Coronary artery (tissue), 2 donors: ENCODE measurements at regions not wholly inside any gene's neighbourhood (a gene's known extent, or its start where the extent isn't known, plus 50 kb on each side); places are given as distances from the start of the nearest gene placed in this dataset.

ENCODE experiments used
- DNase-seq: peaks from one replicate; pipeline ENCODE4 v3.0.0-alpha.2; 2017; ENCODE audit warnings: low spot score
- H3K27ac ChIP-seq, 2 donors: fragments of 200-600 bp; sonication (generic); one replicate each; pipeline ENCODE4 v1.5.1; 2016 to 2019
- H3K4me3 ChIP-seq: fragments of 200-600 bp; sonication (generic); 2 replicates; pipeline ENCODE4 v1.5.1; 2016; ENCODE audit warnings: mild to moderate bottlenecking, moderate library complexity
- TF ChIP-seq, protein P1 (sequence below): fragments of 200-600 bp; sonication (generic); IDR thresholded peaks from one replicate; pipeline ENCODE4 v1.5.1; 2019; ENCODE audit warnings: antibody characterized with exemption

DNA sequence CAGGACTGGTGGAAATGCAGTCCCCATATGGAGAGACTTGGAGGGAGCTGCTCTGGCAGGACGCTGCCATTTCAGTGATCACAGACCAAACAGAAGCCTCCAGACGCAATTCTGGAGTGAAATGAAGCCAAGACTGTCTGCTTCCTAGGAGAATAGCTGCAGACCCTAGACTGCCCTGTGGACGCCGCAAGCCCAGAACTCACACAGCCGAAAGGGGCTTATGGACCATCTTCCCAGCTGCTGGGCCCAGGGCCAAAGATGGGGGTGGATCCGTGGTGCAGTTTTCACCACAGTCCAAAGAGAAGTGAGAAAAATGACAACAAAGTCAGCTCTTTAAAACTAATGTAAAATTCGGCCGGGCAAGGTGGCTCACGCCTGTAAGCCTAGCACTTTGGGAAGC is 165.7 kb downstream of the CBLN1 start:
- Histone ChIP-seq H3K27ac (no peak overlapping the region), H3K4me3 (no peak overlapping the region)
- TF ChIP-seq, protein P1, sequence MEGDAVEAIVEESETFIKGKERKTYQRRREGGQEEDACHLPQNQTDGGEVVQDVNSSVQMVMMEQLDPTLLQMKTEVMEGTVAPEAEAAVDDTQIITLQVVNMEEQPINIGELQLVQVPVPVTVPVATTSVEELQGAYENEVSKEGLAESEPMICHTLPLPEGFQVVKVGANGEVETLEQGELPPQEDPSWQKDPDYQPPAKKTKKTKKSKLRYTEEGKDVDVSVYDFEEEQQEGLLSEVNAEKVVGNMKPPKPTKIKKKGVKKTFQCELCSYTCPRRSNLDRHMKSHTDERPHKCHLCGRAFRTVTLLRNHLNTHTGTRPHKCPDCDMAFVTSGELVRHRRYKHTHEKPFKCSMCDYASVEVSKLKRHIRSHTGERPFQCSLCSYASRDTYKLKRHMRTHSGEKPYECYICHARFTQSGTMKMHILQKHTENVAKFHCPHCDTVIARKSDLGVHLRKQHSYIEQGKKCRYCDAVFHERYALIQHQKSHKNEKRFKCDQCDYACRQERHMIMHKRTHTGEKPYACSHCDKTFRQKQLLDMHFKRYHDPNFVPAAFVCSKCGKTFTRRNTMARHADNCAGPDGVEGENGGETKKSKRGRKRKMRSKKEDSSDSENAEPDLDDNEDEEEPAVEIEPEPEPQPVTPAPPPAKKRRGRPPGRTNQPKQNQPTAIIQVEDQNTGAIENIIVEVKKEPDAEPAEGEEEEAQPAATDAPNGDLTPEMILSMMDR = no peak
- DNase-seq = no peak

- no peak for DNase-seq
These were observed 168.9 kb downstream of the CBLN1 start for GRCh38 chr16:49112754-49113153.

DNA sequence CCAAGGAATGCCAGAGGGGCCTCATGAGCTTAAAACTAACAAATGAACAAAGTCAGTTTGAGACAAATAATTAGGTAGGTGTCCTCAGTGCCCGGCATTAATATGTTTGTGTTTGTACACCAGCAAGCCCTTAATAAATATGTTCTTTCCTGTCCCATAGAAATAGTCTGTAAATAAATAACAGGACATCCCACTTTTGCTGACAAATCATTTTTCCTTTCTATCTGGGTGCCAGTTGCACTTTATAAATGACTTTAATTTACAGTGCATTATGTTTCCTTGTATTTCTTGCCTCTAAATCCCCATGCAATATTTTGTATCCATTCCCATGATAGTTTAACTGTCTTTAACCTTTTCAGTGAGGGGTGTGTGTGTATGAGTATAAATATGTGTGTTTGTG is 170.3 kb downstream of the CBLN1 start:
- H3K4me3 ChIP-seq = no peak overlapping the region
- DNase-seq = no peak
- no peak overlapping the region for H3K27ac ChIP-seq
- TF ChIP-seq, protein P1 = no peak

More at GRCh38 chr16:49112754-49113153, 168.9 kb downstream of the CBLN1 start:
- TF ChIP-seq, protein P1 = no peak
- Histone ChIP-seq H3K27ac (no peak overlapping the region), H3K4me3 (no peak overlapping the region)

- DNase-seq = no peak
- TF ChIP-seq, protein P1 = no peak
- Histone ChIP-seq H3K4me3 (no peak overlapping the region), H3K27ac (no peak overlapping the region)
These were observed 173.0 kb downstream of the CBLN1 start for GRCh38 chr16:49108611-49109010.

GRCh38 chr16:49103298-49103697 is 178.3 kb downstream of the CBLN1 start:
- no peak for DNase-seq
- TF ChIP-seq, protein P1 = no peak
- no peak overlapping the region for H3K4me3 ChIP-seq

GRCh38 chr16:49101997-49102396 is 179.6 kb downstream of the CBLN1 start:
- DNase-seq = no peak
- H3K27ac ChIP-seq = no peak overlapping the region
- H3K4me3 ChIP-seq = no peak overlapping the region
- TF ChIP-seq, protein P1 = no peak

More at GRCh38 chr16:49103298-49103697, 178.3 kb downstream of the CBLN1 start:
- no peak overlapping the region for H3K27ac ChIP-seq

DNA sequence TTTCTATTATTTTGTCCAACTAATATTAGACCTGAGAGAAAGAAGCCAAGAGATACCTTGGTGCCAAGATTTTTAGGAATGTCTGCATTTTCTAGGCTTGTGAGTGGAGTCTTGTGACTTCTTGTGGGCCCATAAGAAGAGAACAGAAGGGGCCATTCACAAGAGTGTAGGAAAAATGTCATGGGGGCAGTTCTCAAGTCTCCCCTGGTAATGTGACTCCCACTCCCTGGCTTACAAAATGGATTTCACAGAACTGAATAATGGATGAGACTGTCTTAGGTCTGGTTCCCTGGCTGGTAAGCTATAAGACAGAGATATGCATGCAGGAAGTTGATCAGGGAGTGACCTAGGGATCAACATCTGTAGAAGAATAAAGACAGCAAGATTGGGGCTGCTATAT is 181.3 kb downstream of the CBLN1 start:
- H3K4me3 ChIP-seq = no peak overlapping the region
- H3K27ac ChIP-seq = no peak overlapping the region
- TF ChIP-seq, protein P1 = no peak
- no peak for DNase-seq
